GM12878 (cell line): ENCODE measurements at regions not wholly inside any gene's neighbourhood (a gene's known extent, or its start where the extent isn't known, plus 50 kb on each side); places are given as distances from the start of the nearest gene placed in this dataset.

Experiments used
- ATF7 ChIP-seq: fragments of 450-650 bp; IDR thresholded peaks from 2 replicates; pipeline ENCODE4 v1.6.1; 2016; ENCODE audit warnings: low read depth, mild to moderate bottlenecking
- EP300 ChIP-seq, 2 experiments: fragments of 150-350 bp in 1 of 2; IDR thresholded peaks; 2 replicates each; pipeline ENCODE4 v1.6.1; 2011 to 2012; ENCODE audit warnings: low read depth in 2 of 2, low read length in 2 of 2, borderline replicate concordance in 1 of 2, improper control_type of control experiment in 1 of 2, inconsistent platforms in 1 of 2; ENCODE audit not compliant: control insufficient read depth in 1 of 2
- ESRRA ChIP-seq: IDR thresholded peaks from 2 replicates; pipeline ENCODE4 v1.6.1; 2012; ENCODE audit warnings: mild to moderate bottlenecking, low read length, improper control_type of control experiment
- ETV6 ChIP-seq, 2 experiments: fragments of 450-650 bp in 1 of 2; IDR thresholded peaks in 1 of 2; conservative IDR thresholded peaks in 1 of 2; 2 replicates each; pipeline ENCODE4 v1.6.1; 2014; ENCODE audit warnings: antibody characterized with exemption in 1 of 2, borderline replicate concordance in 1 of 2, low read depth in 1 of 2, mild to moderate bottlenecking in 1 of 2, moderate library complexity in 1 of 2
- EZH2 ChIP-seq: IDR thresholded peaks from 2 replicates; pipeline ENCODE4 v1.6.1; 2012; ENCODE audit warnings: low read depth, mild to moderate bottlenecking, control low read depth, inconsistent platforms, low read length, borderline replicate concordance; ENCODE audit not compliant: control insufficient read depth
- POLR2A ChIP-seq: IDR thresholded peaks from 2 replicates; pipeline ENCODE4 v1.6.1; 2011; ENCODE audit warnings: low read depth, mild to moderate bottlenecking, low read length
- POLR2AphosphoS5 ChIP-seq: IDR thresholded peaks from 2 replicates; pipeline ENCODE4 v1.6.1; 2011; ENCODE audit warnings: mild to moderate bottlenecking, low read length, inconsistent platforms
- TCF12 ChIP-seq: IDR thresholded peaks from 2 replicates; pipeline ENCODE4 v1.6.1; 2011; ENCODE audit warnings: low read depth, mild to moderate bottlenecking, low read length
- ZNF24 ChIP-seq: fragments of 450-650 bp; IDR thresholded peaks from 2 replicates; pipeline ENCODE4 v1.6.1; 2017; ENCODE audit warnings: antibody characterized with exemption, mild to moderate bottlenecking
- TF ChIP-seq, protein P1 (sequence below), 3 experiments: IDR thresholded peaks in 2 of 3; conservative IDR thresholded peaks in 1 of 3; 2 replicates each; pipeline ENCODE4 v1.5.1; 2011; ENCODE audit warnings: low read depth in 3 of 3, low read length in 3 of 3, mild to moderate bottlenecking in 3 of 3, control low read depth in 2 of 3, moderate library complexity in 2 of 3, inconsistent platforms in 1 of 3, mixed read lengths in 1 of 3; ENCODE audit not compliant: control insufficient read depth in 2 of 3, insufficient read depth in 1 of 3; ENCODE audit errors: extremely low read depth in 1 of 3
- TF ChIP-seq, protein P2 (sequence below): IDR thresholded peaks from 2 replicates; pipeline ENCODE4 v1.6.1; 2011; ENCODE audit warnings: borderline replicate concordance, low read depth, mild to moderate bottlenecking, moderate library complexity, mixed read lengths, low read length; ENCODE audit not compliant: insufficient read depth; ENCODE audit errors: extremely low read length
- TF ChIP-seq, protein P3 (sequence below): fragments of 450-650 bp; IDR thresholded peaks from 2 replicates; pipeline ENCODE4 v1.6.1; 2018; ENCODE audit warnings: borderline replicate concordance, mild to moderate bottlenecking; ENCODE audit not compliant: partially characterized antibody
- TF ChIP-seq, protein P4 (sequence below): fragments of 450-650 bp; IDR thresholded peaks from 2 replicates; pipeline ENCODE4 v1.6.1; 2017; ENCODE audit warnings: antibody characterized with exemption, mild to moderate bottlenecking, moderate library complexity

DNA sequence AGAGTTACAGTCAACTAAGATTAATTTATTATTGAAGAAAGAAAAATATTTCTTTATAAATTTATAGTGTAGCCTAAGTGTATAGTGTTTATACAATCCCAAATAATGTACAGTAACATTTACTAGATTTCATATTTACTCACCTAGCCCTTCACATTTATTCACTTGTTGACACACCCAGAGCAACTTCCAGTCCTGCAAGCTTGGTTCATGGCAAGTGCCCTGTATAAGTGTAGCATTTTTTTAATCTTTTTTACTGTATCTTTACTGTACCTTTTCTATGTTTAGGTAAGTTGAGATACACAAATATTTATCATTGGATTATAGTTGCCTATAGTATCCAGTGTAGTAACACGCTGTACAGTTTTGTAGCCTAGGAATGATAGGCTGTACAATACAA is 119.9 kb downstream of the SPATA31D1 start:
- no peak for TF ChIP-seq ESRRA
- TF ChIP-seq, protein P1, sequence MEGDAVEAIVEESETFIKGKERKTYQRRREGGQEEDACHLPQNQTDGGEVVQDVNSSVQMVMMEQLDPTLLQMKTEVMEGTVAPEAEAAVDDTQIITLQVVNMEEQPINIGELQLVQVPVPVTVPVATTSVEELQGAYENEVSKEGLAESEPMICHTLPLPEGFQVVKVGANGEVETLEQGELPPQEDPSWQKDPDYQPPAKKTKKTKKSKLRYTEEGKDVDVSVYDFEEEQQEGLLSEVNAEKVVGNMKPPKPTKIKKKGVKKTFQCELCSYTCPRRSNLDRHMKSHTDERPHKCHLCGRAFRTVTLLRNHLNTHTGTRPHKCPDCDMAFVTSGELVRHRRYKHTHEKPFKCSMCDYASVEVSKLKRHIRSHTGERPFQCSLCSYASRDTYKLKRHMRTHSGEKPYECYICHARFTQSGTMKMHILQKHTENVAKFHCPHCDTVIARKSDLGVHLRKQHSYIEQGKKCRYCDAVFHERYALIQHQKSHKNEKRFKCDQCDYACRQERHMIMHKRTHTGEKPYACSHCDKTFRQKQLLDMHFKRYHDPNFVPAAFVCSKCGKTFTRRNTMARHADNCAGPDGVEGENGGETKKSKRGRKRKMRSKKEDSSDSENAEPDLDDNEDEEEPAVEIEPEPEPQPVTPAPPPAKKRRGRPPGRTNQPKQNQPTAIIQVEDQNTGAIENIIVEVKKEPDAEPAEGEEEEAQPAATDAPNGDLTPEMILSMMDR (IDR thresholded peaks at IDR 0.05 in 2 of 3, conservative IDR thresholded peaks at IDR 0.05 in 1 of 3; ENCODE audit: control insufficient read depth in 2 of 3, extremely low read depth in 1 of 3, insufficient read depth in 1 of 3, low read depth in 3 of 3, low read length in 3 of 3), result no peak
- no peak for TF ChIP-seq POLR2AphosphoS5
- TF ChIP-seq, protein P2, sequence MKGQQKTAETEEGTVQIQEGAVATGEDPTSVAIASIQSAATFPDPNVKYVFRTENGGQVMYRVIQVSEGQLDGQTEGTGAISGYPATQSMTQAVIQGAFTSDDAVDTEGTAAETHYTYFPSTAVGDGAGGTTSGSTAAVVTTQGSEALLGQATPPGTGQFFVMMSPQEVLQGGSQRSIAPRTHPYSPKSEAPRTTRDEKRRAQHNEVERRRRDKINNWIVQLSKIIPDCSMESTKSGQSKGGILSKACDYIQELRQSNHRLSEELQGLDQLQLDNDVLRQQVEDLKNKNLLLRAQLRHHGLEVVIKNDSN, result no peak
- TF ChIP-seq ETV6 (conservative IDR thresholded peaks at IDR 0.05 in 1 of 2, IDR thresholded peaks at IDR 0.05 in 1 of 2; ENCODE audit: borderline replicate concordance in 1 of 2, low read depth in 1 of 2), result no peak
- TF ChIP-seq POLR2A, result no peak
- TF ChIP-seq ATF7, result no peak
- no peak for TF ChIP-seq ZNF24
- TF ChIP-seq EP300 (IDR thresholded peaks at IDR 0.05; ENCODE audit: borderline replicate concordance in 1 of 2, control insufficient read depth in 1 of 2, low read depth in 2 of 2, low read length in 2 of 2), result no peak
- TF ChIP-seq, protein P3, sequence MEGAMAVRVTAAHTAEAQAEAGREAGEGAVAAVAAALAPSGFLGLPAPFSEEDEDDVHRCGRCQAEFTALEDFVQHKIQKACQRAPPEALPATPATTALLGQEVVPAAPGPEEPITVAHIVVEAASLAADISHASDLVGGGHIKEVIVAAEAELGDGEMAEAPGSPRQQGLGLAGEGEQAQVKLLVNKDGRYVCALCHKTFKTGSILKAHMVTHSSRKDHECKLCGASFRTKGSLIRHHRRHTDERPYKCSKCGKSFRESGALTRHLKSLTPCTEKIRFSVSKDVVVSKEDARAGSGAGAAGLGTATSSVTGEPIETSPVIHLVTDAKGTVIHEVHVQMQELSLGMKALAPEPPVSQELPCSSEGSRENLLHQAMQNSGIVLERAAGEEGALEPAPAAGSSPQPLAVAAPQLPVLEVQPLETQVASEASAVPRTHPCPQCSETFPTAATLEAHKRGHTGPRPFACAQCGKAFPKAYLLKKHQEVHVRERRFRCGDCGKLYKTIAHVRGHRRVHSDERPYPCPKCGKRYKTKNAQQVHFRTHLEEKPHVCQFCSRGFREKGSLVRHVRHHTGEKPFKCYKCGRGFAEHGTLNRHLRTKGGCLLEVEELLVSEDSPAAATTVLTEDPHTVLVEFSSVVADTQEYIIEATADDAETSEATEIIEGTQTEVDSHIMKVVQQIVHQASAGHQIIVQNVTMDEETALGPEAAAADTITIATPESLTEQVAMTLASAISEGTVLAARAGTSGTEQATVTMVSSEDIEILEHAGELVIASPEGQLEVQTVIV, result no peak
- no peak for TF ChIP-seq EZH2
- TF ChIP-seq, protein P4, sequence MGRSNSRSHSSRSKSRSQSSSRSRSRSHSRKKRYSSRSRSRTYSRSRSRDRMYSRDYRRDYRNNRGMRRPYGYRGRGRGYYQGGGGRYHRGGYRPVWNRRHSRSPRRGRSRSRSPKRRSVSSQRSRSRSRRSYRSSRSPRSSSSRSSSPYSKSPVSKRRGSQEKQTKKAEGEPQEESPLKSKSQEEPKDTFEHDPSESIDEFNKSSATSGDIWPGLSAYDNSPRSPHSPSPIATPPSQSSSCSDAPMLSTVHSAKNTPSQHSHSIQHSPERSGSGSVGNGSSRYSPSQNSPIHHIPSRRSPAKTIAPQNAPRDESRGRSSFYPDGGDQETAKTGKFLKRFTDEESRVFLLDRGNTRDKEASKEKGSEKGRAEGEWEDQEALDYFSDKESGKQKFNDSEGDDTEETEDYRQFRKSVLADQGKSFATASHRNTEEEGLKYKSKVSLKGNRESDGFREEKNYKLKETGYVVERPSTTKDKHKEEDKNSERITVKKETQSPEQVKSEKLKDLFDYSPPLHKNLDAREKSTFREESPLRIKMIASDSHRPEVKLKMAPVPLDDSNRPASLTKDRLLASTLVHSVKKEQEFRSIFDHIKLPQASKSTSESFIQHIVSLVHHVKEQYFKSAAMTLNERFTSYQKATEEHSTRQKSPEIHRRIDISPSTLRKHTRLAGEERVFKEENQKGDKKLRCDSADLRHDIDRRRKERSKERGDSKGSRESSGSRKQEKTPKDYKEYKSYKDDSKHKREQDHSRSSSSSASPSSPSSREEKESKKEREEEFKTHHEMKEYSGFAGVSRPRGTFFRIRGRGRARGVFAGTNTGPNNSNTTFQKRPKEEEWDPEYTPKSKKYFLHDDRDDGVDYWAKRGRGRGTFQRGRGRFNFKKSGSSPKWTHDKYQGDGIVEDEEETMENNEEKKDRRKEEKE, result no peak
- TF ChIP-seq TCF12, result no peak
